Endothelial cell of umbilical vein (primary cell): ENCODE measurements at regions not wholly inside any gene's neighbourhood (a gene's known extent, or its start where the extent isn't known, plus 50 kb on each side); places are given as distances from the start of the nearest gene placed in this dataset.

ENCODE experiments used
- BruUV-seq: library from RNA; stranded (reverse); fragments of 400-500 nt; replicated peaks from 2 replicates; lab custom pipeline; 2021; lab: Mats Ljungman, UMichigan
- CTCF ChIA-PET: fragments of 300-600, 350-600 bp; sonication (Branson Sonifier 250); formaldehyde crosslinking; loops from one replicate; lab custom pipeline; 2021; ENCODE audit warnings: antibody characterized with exemption, inconsistent platforms; lab: Charles Lee
- POLR2A ChIA-PET: fragments of 300-600, 350-600 bp; sonication (Branson Sonifier 250); formaldehyde crosslinking; loops from one replicate; lab custom pipeline; 2021; ENCODE audit warnings: antibody characterized with exemption, inconsistent platforms; lab: Charles Lee
- DNase-seq: peaks from one replicate; pipeline ENCODE4 v3.0.0-alpha.2; 2011; ENCODE audit warnings: low read depth, low spot score
- FAIRE-seq: peaks from 2 replicates; lab custom pipeline; 2011; peaks lifted over from hg19 to GRCh38; lab: Jason Lieb, UNC
- H2AFZ ChIP-seq: 2 replicates; pipeline ENCODE4 v1.6.0; 2012; ENCODE audit warnings: low read depth, low read length, control low read depth, inconsistent platforms
- H3K27ac ChIP-seq: 2 replicates; pipeline ENCODE4 v1.5.1; 2011; ENCODE audit warnings: low read depth, mild to moderate bottlenecking, control low read depth, low read length, moderate library complexity; ENCODE audit not compliant: insufficient read depth
- H3K27me3 ChIP-seq, 2 experiments: 2 replicates each; pipeline versions ENCODE4 v1.6.0 to v1.6.1; 2011; ENCODE audit warnings: low read length in 2 of 2, mixed read lengths in 1 of 2; ENCODE audit not compliant: control insufficient read depth in 2 of 2, insufficient read depth in 2 of 2
- H3K36me3 ChIP-seq, 2 experiments: 2 replicates in 1 of 2; 3 replicates in 1 of 2; pipeline ENCODE4 v1.5.1; 2011; ENCODE audit warnings: low read length in 2 of 2, mild to moderate bottlenecking in 1 of 2, moderate library complexity in 1 of 2; ENCODE audit not compliant: control insufficient read depth in 2 of 2, insufficient read depth in 2 of 2; ENCODE audit errors: extremely low read depth in 1 of 2
- H3K4me1 ChIP-seq: 3 replicates; pipeline ENCODE4 v1.5.1; 2011; ENCODE audit warnings: mild to moderate bottlenecking, low read length; ENCODE audit not compliant: control insufficient read depth, insufficient read depth; ENCODE audit errors: extremely low read depth
- H3K4me2 ChIP-seq: 2 replicates; pipeline ENCODE4 v1.6.1; 2011; ENCODE audit warnings: low read length, control low read depth, mixed read lengths; ENCODE audit not compliant: insufficient read depth
- H3K4me3 ChIP-seq, 3 experiments: fragments of 200-600 bp in 1 of 3; sonication (generic), shearing (Covaris generic) in 1 of 3; replicated peaks in 1 of 3; 2 replicates each; pipeline ENCODE4 v1.5.1; 2011 to 2016; ENCODE audit warnings: control low read depth in 3 of 3, low read length in 3 of 3, mild to moderate bottlenecking in 2 of 3, inconsistent platforms in 1 of 3, low read depth in 1 of 3, moderate library complexity in 1 of 3; ENCODE audit not compliant: insufficient read depth in 1 of 3
- H3K79me2 ChIP-seq: 2 replicates; pipeline ENCODE4 v1.6.0; 2012; ENCODE audit warnings: low read length, inconsistent platforms; ENCODE audit not compliant: control insufficient read depth, insufficient read depth
- H3K9ac ChIP-seq: replicated peaks from 2 replicates; pipeline ENCODE3; 2011; ENCODE audit warnings: low read length, control low read depth; ENCODE audit not compliant: insufficient read depth; ENCODE audit errors: extremely low read depth
- H3K9me1 ChIP-seq: replicated peaks from 3 replicates; pipeline ENCODE4 v1.6.0; 2011; ENCODE audit warnings: mild to moderate bottlenecking, low read length; ENCODE audit not compliant: control insufficient read depth, insufficient read depth; ENCODE audit errors: extremely low read depth
- H3K9me3 ChIP-seq: replicated peaks from 2 replicates; pipeline ENCODE4 v1.5.1; 2012; ENCODE audit warnings: low read length, inconsistent platforms; ENCODE audit not compliant: control insufficient read depth, insufficient read depth
- H4K20me1 ChIP-seq: replicated peaks from 2 replicates; pipeline ENCODE3; 2011; ENCODE audit warnings: mild to moderate bottlenecking, low read length; ENCODE audit not compliant: control insufficient read depth, insufficient read depth; ENCODE audit errors: extremely low read depth
- GATA2 ChIP-seq: IDR thresholded peaks from 2 replicates; pipeline ENCODE4 v1.7.0; 2011; ENCODE audit warnings: low read depth, mild to moderate bottlenecking, moderate library complexity, mixed read lengths, low read length; ENCODE audit not compliant: insufficient read length, insufficient read depth
- JUN ChIP-seq: IDR thresholded peaks from 2 replicates; pipeline ENCODE4 v1.6.1; 2011; ENCODE audit warnings: borderline replicate concordance, low read depth; ENCODE audit not compliant: insufficient read length, insufficient read depth
- MAX ChIP-seq: IDR thresholded peaks from 2 replicates; pipeline ENCODE4 v1.6.1; 2011; ENCODE audit not compliant: insufficient read depth, insufficient read length
- POLR2A ChIP-seq: IDR thresholded peaks from 2 replicates; pipeline ENCODE4 v1.6.1; 2012; ENCODE audit warnings: low read depth, mild to moderate bottlenecking, control low read depth, low read length
- dilution Hi-C: fragments of 300-500 bp; cut with MboI; formaldehyde crosslinking; loops from one replicate; pipeline ENCODE4 v1.15.0; 2019; ENCODE audit warnings: low sequenced_read_pairs; ENCODE audit not compliant: extremely low pct_ligation_motif_present
- intact Hi-C: fragments of 100-400 bp; cut with micrococcal nuclease; formaldehyde crosslinking; loops from one replicate; pipeline ENCODE4 v1.10.0; 2022

- Histone ChIP-seq H3K4me3 (no peak overlapping the region), H3K9ac (no peak overlapping the region), H3K9me3 (no peaks in the 10 kb centered on the region), H2AFZ (no peak overlapping the region), H3K79me2 (no peaks in the 10 kb centered on the region), H3K4me1 (no peaks in the 10 kb centered on the region), H4K20me1 (no peaks in the 10 kb centered on the region), H3K36me3 (no peaks in the 10 kb centered on the region), H3K9me1 (no peaks in the 10 kb centered on the region), H3K4me2 (no peak overlapping the region), H3K27ac (no peak overlapping the region), H3K27me3 (no peaks in the 10 kb centered on the region)
- POLR2A ChIA-PET: no interaction called here
- FAIRE-seq: no peak
- no TSS peak for BruUV-seq
- no peak for DNase-seq
- dilution Hi-C loops: no loop called here
- CTCF ChIA-PET: no interaction called here
- TF ChIP-seq GATA2: no peak
- TF ChIP-seq JUN: no peak
- TF ChIP-seq POLR2A: no peak
- no peak for TF ChIP-seq MAX
- intact Hi-C loops: no loop called here
These were observed 114.4 kb upstream of the MAP3K7 start for GRCh38 chr6:90701146-90701781.

- H3K9ac ChIP-seq: no peak overlapping the region
- H3K4me1 ChIP-seq: no peaks in the 10 kb centered on the region
- FAIRE-seq: no peak
- no peak for TF ChIP-seq MAX
- intact Hi-C loops: no loop called here
- no peak for DNase-seq
- no peak overlapping the region for H2AFZ ChIP-seq
- ChIA-PET CTCF (no interaction called here), POLR2A (no interaction called here)
- H3K4me2 ChIP-seq: no peak overlapping the region
- no peak overlapping the region for H3K27ac ChIP-seq
- no peaks in the 10 kb centered on the region for H3K9me1 ChIP-seq
- no peaks in the 10 kb centered on the region for H3K36me3 ChIP-seq
- H4K20me1 ChIP-seq: no peaks in the 10 kb centered on the region
- no TSS peak for BruUV-seq
- no peaks in the 10 kb centered on the region for H3K9me3 ChIP-seq
- no peaks in the 10 kb centered on the region for H3K27me3 ChIP-seq
- dilution Hi-C loops: no loop called here
- no peak overlapping the region for H3K4me3 ChIP-seq
- no peaks in the 10 kb centered on the region for H3K79me2 ChIP-seq
These were observed 108.4 kb upstream of the MAP3K7 start for GRCh38 chr6:90695316-90695715.
